DND-41 (cell line): ENCODE measurements at regions not wholly inside any gene's neighbourhood (a gene's known extent, or its start where the extent isn't known, plus 50 kb on each side); places are given as distances from the start of the nearest gene placed in this dataset.

ENCODE experiments used
- EZH2 ChIP-seq: IDR thresholded peaks from 3 replicates; pipeline ENCODE4 v1.6.1; 2012; ENCODE audit warnings: borderline replicate concordance, low read depth, mild to moderate bottlenecking, moderate library complexity, low read length, inconsistent platforms; ENCODE audit not compliant: severe bottlenecking
- TF ChIP-seq, protein P1 (sequence below): IDR thresholded peaks from 2 replicates; pipeline ENCODE4 v1.5.1; 2012; ENCODE audit warnings: borderline replicate concordance, low read length, moderate library complexity, mild to moderate bottlenecking; ENCODE audit not compliant: poor library complexity, severe bottlenecking; ENCODE audit errors: extremely low read depth

DNA sequence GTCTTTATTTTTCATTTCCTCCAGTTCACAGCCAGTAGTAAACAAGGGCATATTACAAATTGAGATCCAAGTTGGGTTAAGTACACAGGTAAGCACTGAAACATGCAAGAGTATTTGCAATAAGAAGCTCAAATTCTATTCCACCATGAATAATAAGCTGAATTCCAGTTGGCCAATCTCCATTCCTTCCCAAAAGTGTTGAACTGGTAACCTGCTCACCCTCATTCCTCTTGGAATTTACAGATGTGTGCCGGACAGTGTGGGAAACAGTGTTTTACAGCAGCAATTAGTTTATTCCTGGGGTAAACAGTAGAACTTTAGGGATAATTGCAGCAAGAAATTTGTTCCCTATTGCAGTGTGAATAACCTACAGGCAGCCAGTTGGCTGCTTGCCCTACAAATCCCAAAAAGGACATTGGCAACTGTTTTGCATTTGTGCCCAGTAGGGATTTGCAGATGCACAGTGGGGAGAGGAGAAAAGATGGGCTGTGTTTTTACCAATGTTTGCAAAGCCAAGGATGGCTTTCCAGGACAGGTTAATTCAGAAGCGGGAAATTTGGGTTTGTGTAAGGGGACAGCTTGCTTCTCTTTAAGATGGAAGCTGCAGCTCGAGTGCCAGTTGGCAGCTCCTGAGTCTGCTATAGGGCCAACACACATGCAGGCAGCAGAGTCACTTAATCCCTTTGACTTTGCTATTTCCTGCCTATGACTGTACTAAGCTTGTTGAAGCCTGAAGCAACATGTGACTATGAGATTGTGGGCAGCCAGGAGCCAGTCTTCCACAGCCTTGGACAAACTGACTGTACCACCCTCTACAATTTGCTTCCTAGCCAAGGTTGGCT is 318.9 kb downstream of the MAP2K6 start:
- TF ChIP-seq, protein P1, sequence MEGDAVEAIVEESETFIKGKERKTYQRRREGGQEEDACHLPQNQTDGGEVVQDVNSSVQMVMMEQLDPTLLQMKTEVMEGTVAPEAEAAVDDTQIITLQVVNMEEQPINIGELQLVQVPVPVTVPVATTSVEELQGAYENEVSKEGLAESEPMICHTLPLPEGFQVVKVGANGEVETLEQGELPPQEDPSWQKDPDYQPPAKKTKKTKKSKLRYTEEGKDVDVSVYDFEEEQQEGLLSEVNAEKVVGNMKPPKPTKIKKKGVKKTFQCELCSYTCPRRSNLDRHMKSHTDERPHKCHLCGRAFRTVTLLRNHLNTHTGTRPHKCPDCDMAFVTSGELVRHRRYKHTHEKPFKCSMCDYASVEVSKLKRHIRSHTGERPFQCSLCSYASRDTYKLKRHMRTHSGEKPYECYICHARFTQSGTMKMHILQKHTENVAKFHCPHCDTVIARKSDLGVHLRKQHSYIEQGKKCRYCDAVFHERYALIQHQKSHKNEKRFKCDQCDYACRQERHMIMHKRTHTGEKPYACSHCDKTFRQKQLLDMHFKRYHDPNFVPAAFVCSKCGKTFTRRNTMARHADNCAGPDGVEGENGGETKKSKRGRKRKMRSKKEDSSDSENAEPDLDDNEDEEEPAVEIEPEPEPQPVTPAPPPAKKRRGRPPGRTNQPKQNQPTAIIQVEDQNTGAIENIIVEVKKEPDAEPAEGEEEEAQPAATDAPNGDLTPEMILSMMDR: no peak
- TF ChIP-seq EZH2: no peak
